Astrocyte (in vitro differentiated cells and primary cell): ENCODE measurements at regions not wholly inside any gene's neighbourhood (a gene's known extent, or its start where the extent isn't known, plus 50 kb on each side); places are given as distances from the start of the nearest gene placed in this dataset.

Experiments used
- DNase-seq: peaks from one replicate; pipeline ENCODE4 v3.0.0-alpha.2; 2010; ENCODE audit warnings: low read depth
- FAIRE-seq: peaks from 2 replicates; lab custom pipeline; 2011; peaks lifted over from hg19 to GRCh38; lab: Jason Lieb, UNC
- H2AFZ ChIP-seq: 2 replicates; pipeline ENCODE4 v1.6.0; 2012; ENCODE audit warnings: low read depth, low read length, inconsistent platforms
- H3K27ac ChIP-seq: 2 replicates; pipeline ENCODE4 v1.5.1; 2011; ENCODE audit warnings: low read depth, low read length, inconsistent platforms
- H3K27me3 ChIP-seq: 2 replicates; pipeline ENCODE4 v1.6.0; 2011; ENCODE audit warnings: low read length, inconsistent platforms; ENCODE audit not compliant: insufficient read depth
- H3K36me3 ChIP-seq: 2 replicates; pipeline ENCODE4 v1.5.1; 2011; ENCODE audit warnings: low read length, inconsistent platforms; ENCODE audit not compliant: insufficient read depth
- H3K4me1 ChIP-seq: 2 replicates; pipeline ENCODE4 v1.5.1; 2011; ENCODE audit warnings: low read length, inconsistent platforms; ENCODE audit not compliant: insufficient read depth
- H3K4me2 ChIP-seq: 2 replicates; pipeline ENCODE4 v1.6.0; 2012; ENCODE audit warnings: low read length, inconsistent platforms
- H3K4me3 ChIP-seq: 2 replicates; pipeline ENCODE4 v1.5.1; 2011; ENCODE audit warnings: low read depth, mild to moderate bottlenecking, low read length, inconsistent platforms; ENCODE audit not compliant: insufficient read depth
- H3K79me2 ChIP-seq: 2 replicates; pipeline ENCODE4 v1.6.0; 2012; ENCODE audit warnings: mild to moderate bottlenecking, low read length, inconsistent platforms; ENCODE audit not compliant: insufficient read depth
- H3K9ac ChIP-seq: 2 replicates; pipeline ENCODE4 v1.6.0; 2012; ENCODE audit warnings: mild to moderate bottlenecking, low read length, inconsistent platforms
- H3K9me3 ChIP-seq: 2 replicates; pipeline ENCODE4 v1.5.1; 2012; ENCODE audit warnings: low read depth, mild to moderate bottlenecking, low read length, inconsistent platforms; ENCODE audit not compliant: insufficient read depth
- H4K20me1 ChIP-seq: 2 replicates; pipeline ENCODE4 v1.6.0; 2012; ENCODE audit warnings: low read length, inconsistent platforms; ENCODE audit not compliant: insufficient read depth
- H3K27ac Mint-ChIP-seq: one replicate; pipeline ENCODE4 v1.8.0; 2021; ENCODE audit warnings: mild to moderate bottlenecking, mixed read lengths; ENCODE audit not compliant: unreplicated experiment
- H3K27me3 Mint-ChIP-seq: one replicate; pipeline ENCODE4 v1.8.0; 2021; ENCODE audit warnings: low read depth, mixed read lengths; ENCODE audit not compliant: unreplicated experiment
- H3K36me3 Mint-ChIP-seq: one replicate; pipeline ENCODE4 v1.8.0; 2021; ENCODE audit warnings: low read depth, mixed read lengths; ENCODE audit not compliant: unreplicated experiment
- H3K4me1 Mint-ChIP-seq: one replicate; pipeline ENCODE4 v1.8.0; 2021; ENCODE audit warnings: low read depth, mixed read lengths; ENCODE audit not compliant: unreplicated experiment
- H3K4me3 Mint-ChIP-seq: one replicate; pipeline ENCODE4 v1.8.0; 2021; ENCODE audit warnings: mild to moderate bottlenecking, moderate library complexity, mixed read lengths; ENCODE audit not compliant: unreplicated experiment
- H3K9me3 Mint-ChIP-seq: one replicate; pipeline ENCODE4 v1.8.0; 2021; ENCODE audit warnings: mild to moderate bottlenecking, mixed read lengths; ENCODE audit not compliant: unreplicated experiment
- EZH2 ChIP-seq: IDR thresholded peaks from 2 replicates; pipeline ENCODE4 v1.6.1; 2012; ENCODE audit warnings: mild to moderate bottlenecking, low read length, inconsistent platforms; ENCODE audit not compliant: insufficient read depth
- TF ChIP-seq, protein P1 (sequence below): IDR thresholded peaks from 2 replicates; pipeline ENCODE4 v1.5.1; 2011; ENCODE audit warnings: low read depth, mild to moderate bottlenecking, inconsistent platforms, low read length, moderate library complexity; ENCODE audit not compliant: insufficient read depth

DNA sequence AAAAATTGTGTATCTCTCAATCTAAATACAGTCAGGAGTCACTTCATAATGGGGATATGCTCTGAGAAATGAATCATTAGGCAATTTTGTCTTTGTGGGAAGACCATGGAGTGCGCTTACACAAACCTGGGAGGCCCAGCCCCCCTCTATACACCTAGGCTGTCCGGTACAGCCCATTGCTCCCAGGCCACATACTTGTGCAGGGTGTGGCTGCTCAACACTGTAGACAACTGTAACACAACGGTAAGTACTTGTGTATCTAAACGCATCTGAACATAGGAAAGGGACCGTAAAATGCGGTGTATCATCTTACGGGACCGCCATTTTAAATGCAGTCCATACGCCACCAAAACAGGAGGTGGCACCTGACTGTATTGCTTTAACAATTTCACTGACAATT, 58.0 kb upstream of the FRMD1 start:
- TF ChIP-seq, protein P1, sequence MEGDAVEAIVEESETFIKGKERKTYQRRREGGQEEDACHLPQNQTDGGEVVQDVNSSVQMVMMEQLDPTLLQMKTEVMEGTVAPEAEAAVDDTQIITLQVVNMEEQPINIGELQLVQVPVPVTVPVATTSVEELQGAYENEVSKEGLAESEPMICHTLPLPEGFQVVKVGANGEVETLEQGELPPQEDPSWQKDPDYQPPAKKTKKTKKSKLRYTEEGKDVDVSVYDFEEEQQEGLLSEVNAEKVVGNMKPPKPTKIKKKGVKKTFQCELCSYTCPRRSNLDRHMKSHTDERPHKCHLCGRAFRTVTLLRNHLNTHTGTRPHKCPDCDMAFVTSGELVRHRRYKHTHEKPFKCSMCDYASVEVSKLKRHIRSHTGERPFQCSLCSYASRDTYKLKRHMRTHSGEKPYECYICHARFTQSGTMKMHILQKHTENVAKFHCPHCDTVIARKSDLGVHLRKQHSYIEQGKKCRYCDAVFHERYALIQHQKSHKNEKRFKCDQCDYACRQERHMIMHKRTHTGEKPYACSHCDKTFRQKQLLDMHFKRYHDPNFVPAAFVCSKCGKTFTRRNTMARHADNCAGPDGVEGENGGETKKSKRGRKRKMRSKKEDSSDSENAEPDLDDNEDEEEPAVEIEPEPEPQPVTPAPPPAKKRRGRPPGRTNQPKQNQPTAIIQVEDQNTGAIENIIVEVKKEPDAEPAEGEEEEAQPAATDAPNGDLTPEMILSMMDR = no peak
- no peak for TF ChIP-seq EZH2
- no peak overlapping the region for H3K27ac Mint-ChIP-seq
- FAIRE-seq = no peak

DNA sequence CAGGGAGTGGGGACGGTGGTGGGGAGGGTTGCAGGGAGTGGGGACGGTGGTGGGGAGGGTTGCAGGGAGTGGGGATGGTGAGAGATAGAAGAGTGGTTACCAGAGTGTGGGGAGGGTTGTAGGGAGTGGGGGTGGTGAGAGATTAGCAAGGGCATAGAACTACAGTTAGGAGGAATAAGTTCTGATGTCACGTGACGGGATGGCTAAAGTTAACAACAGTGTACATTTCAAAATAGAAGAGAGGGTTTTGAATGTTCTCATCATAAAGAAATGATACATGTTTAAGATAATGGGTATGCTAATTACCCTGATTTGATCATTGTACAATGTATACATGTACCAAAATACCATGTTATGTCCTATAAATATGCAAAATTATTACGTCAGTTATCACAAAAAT, 57.6 kb upstream of the FRMD1 start:
- H3K36me3 Mint-ChIP-seq = no peaks in the 10 kb centered on the region
- no peak overlapping the region for H3K27ac Mint-ChIP-seq
- H3K4me2 ChIP-seq = no peak overlapping the region
- H3K4me3 ChIP-seq = no peak overlapping the region
- no peaks in the 10 kb centered on the region for H3K9me3 Mint-ChIP-seq
- no peaks in the 10 kb centered on the region for H3K79me2 ChIP-seq
- H3K9ac ChIP-seq = no peak overlapping the region
- H3K27ac ChIP-seq = no peak overlapping the region
- DNase-seq (no peak), FAIRE-seq (no peak)
- H4K20me1 ChIP-seq = no peaks in the 10 kb centered on the region
- peaks cover 11% of the 10 kb centered on the region for H3K27me3 Mint-ChIP-seq
- no peak overlapping the region for H3K4me3 Mint-ChIP-seq
- H3K4me1 ChIP-seq = peaks cover 17% of the 10 kb centered on the region
- H3K9me3 ChIP-seq = no peaks in the 10 kb centered on the region
- H3K4me1 Mint-ChIP-seq = peaks cover 21% of the 10 kb centered on the region
- TF ChIP-seq EZH2 = no peak
- TF ChIP-seq, protein P1 = no peak
- H3K36me3 ChIP-seq = no peaks in the 10 kb centered on the region
- no peak overlapping the region for H2AFZ ChIP-seq
- H3K27me3 ChIP-seq = no peaks in the 10 kb centered on the region

More for the DNA sequence above, 58.0 kb upstream of the FRMD1 start:
- no peak overlapping the region for H2AFZ ChIP-seq
- Mint-ChIP-seq H3K4me1 (peaks cover 17% of the 10 kb centered on the region), H3K4me3 (no peak overlapping the region), H3K9me3 (no peaks in the 10 kb centered on the region), H3K36me3 (no peaks in the 10 kb centered on the region), H3K27me3 (peaks cover 11% of the 10 kb centered on the region)
- H3K9ac ChIP-seq = no peak overlapping the region
- H3K79me2 ChIP-seq = no peaks in the 10 kb centered on the region
- no peak overlapping the region for H3K4me2 ChIP-seq
- H3K9me3 ChIP-seq = no peaks in the 10 kb centered on the region
- H4K20me1 ChIP-seq = no peaks in the 10 kb centered on the region
- no peaks in the 10 kb centered on the region for H3K36me3 ChIP-seq
- H3K4me1 ChIP-seq = peaks cover 16% of the 10 kb centered on the region
- no peak for DNase-seq
- no peak overlapping the region for H3K4me3 ChIP-seq
- H3K27ac ChIP-seq = no peak overlapping the region
- H3K27me3 ChIP-seq = no peaks in the 10 kb centered on the region

DNA sequence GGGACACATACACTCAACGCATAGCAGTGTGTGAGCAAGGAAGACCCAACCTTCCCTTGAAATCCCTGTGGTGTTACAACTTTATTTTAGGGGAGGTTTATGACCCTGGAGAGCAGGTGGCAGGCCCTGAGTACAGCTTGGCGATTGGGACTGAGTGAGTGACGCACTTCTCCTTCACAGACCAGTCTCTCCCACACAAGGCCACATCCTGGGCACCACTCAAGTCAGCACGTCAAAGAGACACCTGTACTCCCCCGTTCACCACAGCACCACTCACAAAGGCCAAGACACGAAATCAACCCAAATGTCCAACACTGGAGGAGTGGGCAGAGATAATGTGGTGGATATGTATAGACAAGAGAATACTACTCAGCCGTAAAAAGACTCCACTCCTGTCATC, 57.0 kb upstream of the FRMD1 start:
- no peak for FAIRE-seq
- H3K9me3 ChIP-seq = no peaks in the 10 kb centered on the region
- Mint-ChIP-seq H3K4me3 (no peak overlapping the region), H3K36me3 (no peaks in the 10 kb centered on the region), H3K4me1 (peaks cover 24% of the 10 kb centered on the region), H3K27me3 (peaks cover 17% of the 10 kb centered on the region), H3K9me3 (no peaks in the 10 kb centered on the region), H3K27ac (no peak overlapping the region)
- H3K9ac ChIP-seq = no peak overlapping the region
- H3K79me2 ChIP-seq = no peaks in the 10 kb centered on the region
- no peak for DNase-seq
- H3K4me1 ChIP-seq = peaks cover 17% of the 10 kb centered on the region
- H3K4me3 ChIP-seq = no peak overlapping the region
- H3K36me3 ChIP-seq = no peaks in the 10 kb centered on the region
- no peak overlapping the region for H2AFZ ChIP-seq
- no peak for TF ChIP-seq EZH2
- TF ChIP-seq, protein P1 = no peak
- H4K20me1 ChIP-seq = no peaks in the 10 kb centered on the region
- H3K27me3 ChIP-seq = no peaks in the 10 kb centered on the region
- H3K4me2 ChIP-seq = no peak overlapping the region
- no peak overlapping the region for H3K27ac ChIP-seq
